GM04504 (cell line): ENCODE measurements at regions not wholly inside any gene's neighbourhood (a gene's known extent, or its start where the extent isn't known, plus 50 kb on each side); places are given as distances from the start of the nearest gene placed in this dataset.
"Not testable (repeated sequence)": the region's sequence is repeated elsewhere in the genome, so short reads cannot be mapped to it uniquely, and the experiment has no call there.

Experiments
- DNase-seq: peaks from one replicate; pipeline ENCODE4 v3.0.0-alpha.2; 2012; ENCODE audit warnings: low read depth

- DNase-seq = no peak
Measured at GRCh38 chrX:13381514-13381913, 61.7 kb upstream of the ATXN3L start.

DNA sequence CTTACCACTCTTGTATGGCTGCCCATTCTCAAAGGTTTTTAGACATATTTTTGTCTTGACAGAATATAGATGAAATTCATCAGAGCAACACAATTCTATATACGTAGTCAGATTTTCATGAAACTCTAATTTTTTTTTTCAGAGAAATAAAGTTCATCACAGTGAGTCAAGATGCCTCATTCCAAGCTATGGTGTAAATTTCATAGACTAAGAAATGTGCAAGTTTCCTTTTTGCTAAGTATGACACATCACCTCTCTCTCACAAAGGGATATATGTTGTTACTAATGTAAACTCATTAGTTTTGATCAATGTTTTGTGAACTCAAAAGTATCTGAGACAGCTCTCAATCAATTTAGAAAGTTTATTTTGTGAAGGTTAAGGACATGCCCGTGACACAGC is 60.4 kb upstream of the ATXN3L start:
- DNase-seq = no peak

DNA sequence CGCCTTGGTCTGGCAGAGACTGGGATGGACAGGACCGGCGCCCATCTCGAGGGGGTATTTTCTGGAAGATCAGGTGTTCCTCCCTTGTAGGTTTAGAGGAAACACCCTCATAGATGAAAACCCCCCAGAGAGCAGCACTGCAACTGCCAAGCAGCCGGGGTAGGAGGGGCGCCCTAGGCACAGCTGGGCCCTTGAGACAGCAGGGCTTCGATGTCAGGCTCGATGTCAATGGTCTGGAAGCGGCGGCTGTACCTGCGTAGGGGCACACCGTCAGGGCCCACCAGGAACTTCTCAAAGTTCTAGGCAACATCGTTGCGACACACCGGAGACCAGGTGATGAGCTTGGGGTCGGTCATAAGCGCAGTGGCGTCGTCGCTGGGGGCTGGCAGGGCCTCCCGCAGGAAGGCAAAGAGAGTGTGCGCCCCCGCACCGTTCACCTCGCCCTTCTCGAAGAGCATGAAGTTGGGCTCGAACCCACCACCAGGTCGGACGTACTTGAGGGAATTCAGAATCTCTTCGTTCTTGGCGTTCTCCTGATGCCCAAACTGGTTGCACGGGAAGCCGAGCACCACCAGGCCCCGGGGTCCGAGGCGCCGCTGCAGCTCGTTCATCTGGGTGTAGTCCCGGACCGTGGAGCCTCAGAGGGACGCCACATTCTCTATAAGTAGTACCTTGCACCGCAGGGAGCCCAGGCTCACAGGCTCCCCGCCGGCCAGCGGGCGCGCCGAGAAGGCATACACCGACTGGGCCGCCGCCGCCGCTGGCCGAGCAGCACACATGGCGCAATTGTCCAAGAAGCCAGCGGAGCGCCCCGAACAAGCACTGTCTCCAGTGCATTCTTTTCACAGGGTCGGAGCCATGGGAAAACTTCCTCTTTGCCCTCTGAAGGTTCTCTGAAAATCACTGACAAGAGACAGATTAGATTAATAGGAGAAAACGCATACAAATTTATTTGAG is 59.0 kb upstream of the ATXN3L start:
- DNase-seq = not testable (repeated sequence)

DNA sequence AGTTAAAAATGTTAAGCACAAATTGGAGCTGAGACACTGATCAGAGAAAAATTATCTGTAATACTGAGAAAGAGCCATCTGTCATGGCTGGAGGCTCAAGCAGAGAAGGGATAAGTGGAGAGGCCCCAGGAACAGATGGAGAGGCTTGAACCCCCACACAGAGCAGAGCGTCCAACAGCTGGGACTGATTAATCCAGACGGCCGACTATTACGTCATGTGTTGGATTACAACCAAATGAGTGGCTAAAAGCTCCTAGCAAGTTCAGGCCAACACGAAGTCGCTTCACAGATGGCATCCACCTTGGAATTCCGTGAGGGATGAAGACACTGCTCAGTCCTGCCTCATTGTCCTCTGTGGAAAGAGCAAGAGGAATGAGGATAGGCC is 57.7 kb upstream of the ATXN3L start:
- peak; percentile 92 for DNase-seq

GRCh38 chrX:13376857-13377549 is 57.1 kb upstream of the ATXN3L start:
- DNase-seq = peak; percentile 98

- DNase-seq = not testable (repeated sequence)
Measured at GRCh38 chrX:13375596-13375995, 55.7 kb upstream of the ATXN3L start.

DNA sequence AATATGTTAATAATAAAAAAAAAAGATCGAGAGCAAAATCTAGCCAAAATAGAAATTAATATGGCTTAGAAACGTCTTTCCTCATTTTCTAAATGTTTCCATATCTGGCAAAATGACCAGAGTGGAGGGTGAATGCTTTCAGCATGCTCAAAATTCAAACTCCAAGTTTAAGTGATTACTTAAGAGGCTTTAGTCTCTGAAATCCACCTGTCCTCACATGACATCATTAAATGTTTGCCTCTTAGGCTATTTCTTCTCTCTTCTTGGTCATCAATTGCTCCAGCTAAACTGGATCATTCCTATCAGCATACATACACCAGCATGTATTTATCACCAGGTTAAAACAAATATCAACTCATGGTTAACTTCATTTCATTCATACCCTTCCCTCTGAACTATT is 54.5 kb upstream of the ATXN3L start:
- no peak for DNase-seq

DNA sequence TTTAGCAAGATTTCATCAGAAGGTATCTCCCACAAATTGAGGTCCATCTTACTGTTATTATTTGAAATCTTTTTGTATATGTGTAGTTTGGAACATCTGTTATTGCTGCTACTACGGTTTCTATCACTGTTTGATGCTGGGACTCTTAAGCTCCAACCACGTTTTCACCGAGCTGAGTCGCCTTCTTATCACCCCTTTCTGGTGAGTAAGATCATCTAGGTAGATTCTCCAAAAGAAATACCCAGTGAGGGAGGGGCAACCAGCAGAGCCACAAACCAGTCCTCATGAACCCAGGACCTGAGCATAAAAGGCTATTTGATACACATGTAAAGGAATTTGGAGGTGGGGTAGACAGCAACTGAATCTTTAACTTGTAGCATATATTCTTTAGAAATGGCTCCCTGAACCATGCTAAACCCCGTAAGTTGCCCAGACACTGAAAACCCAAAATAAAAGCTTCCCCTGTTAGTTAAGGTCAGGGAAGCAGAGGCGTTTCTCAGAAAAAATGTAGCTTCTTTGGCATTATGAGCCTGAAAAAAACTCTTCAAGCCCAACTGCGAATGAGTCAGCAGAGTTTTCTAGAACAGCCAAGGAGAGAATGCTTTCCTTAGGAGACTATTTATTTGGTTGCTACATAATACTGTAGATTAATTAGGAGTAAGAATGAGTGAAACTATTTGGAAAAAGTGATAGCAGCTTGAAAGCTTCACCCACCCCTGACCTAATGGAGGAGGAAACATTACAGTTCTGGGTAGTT is 53.8 kb upstream of the ATXN3L start:
- DNase-seq = peak; percentile 77

GRCh38 chrX:13373027-13373426 is 53.2 kb upstream of the ATXN3L start:
- DNase-seq = no peak

- no peak for DNase-seq
Measured at GRCh38 chrX:13372203-13372980, 52.5 kb upstream of the ATXN3L start.

GRCh38 chrX:13371186-13371585 is 51.3 kb upstream of the ATXN3L start:
- DNase-seq = no peak

- DNase-seq = no peak
Measured at GRCh38 chrX:13370713-13371112, 50.9 kb upstream of the ATXN3L start.
